Panc1 (cell line): ENCODE measurements at regions not wholly inside any gene's neighbourhood (a gene's known extent, or its start where the extent isn't known, plus 50 kb on each side); places are given as distances from the start of the nearest gene placed in this dataset.

Source experiments
- POLR2AphosphoS5 ChIP-seq: IDR thresholded peaks from 2 replicates; pipeline ENCODE4 v1.6.1; 2012; ENCODE audit warnings: mild to moderate bottlenecking, low read depth, low read length, moderate library complexity
- REST ChIP-seq, 2 experiments: IDR thresholded peaks; 2 replicates each; pipeline ENCODE4 v1.6.1; 2011 to 2012; ENCODE audit warnings: low read depth in 2 of 2, control low read depth in 1 of 2, low read length in 1 of 2, mild to moderate bottlenecking in 1 of 2, moderate library complexity in 1 of 2; ENCODE audit not compliant: insufficient read depth in 1 of 2
- SIN3A ChIP-seq: IDR thresholded peaks from 2 replicates; pipeline ENCODE4 v1.6.1; 2012; ENCODE audit warnings: low read depth, mild to moderate bottlenecking, low read length, moderate library complexity, borderline replicate concordance; ENCODE audit not compliant: insufficient read depth
- TCF7L2 ChIP-seq: IDR thresholded peaks from 2 replicates; pipeline ENCODE4 v1.6.1; 2011; ENCODE audit warnings: mild to moderate bottlenecking, low read depth, low read length, inconsistent platforms
- TF ChIP-seq, protein P1 (sequence below): fragments of 450-650 bp; IDR thresholded peaks from 2 replicates; pipeline ENCODE4 v1.5.1; 2017; ENCODE audit warnings: mild to moderate bottlenecking

GRCh38 chr22:27480487-27480886 lies 321.1 kb downstream of the MN1 start:
- TF ChIP-seq, protein P1, sequence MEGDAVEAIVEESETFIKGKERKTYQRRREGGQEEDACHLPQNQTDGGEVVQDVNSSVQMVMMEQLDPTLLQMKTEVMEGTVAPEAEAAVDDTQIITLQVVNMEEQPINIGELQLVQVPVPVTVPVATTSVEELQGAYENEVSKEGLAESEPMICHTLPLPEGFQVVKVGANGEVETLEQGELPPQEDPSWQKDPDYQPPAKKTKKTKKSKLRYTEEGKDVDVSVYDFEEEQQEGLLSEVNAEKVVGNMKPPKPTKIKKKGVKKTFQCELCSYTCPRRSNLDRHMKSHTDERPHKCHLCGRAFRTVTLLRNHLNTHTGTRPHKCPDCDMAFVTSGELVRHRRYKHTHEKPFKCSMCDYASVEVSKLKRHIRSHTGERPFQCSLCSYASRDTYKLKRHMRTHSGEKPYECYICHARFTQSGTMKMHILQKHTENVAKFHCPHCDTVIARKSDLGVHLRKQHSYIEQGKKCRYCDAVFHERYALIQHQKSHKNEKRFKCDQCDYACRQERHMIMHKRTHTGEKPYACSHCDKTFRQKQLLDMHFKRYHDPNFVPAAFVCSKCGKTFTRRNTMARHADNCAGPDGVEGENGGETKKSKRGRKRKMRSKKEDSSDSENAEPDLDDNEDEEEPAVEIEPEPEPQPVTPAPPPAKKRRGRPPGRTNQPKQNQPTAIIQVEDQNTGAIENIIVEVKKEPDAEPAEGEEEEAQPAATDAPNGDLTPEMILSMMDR, result no peak
- TF ChIP-seq POLR2AphosphoS5, result no peak
- no peak for TF ChIP-seq REST (IDR thresholded peaks at IDR 0.05; ENCODE audit: insufficient read depth in 1 of 2, low read depth in 2 of 2, low read length in 1 of 2)
- no peak for TF ChIP-seq SIN3A
- no peak for TF ChIP-seq TCF7L2
